ENCODE measurements at regions not wholly inside any gene's neighbourhood (a gene's known extent, or its start where the extent isn't known, plus 50 kb on each side); places are given as distances from the start of the nearest gene placed in this dataset.

DNA sequence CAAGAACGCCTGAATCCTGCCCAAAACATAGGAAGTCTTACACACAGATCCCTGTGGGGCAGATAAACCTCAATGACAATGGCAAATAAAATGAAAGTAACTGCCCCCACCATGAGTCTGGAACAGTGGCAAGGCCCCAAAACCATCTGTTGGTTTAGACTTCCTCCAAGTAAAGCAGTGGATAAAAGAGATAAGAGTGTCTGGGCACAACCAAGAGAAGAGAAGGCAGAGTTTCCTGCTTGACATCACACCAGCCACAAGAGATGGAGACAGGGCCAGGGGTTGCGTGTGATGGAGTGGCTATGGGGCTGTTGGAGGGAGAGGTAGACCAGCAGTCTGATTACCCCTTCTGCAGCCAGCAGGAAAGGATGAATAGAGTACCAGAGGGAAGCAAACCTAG, 212.1 kb upstream of the POU3F3 start:
- H3K4me3 ChIP-seq (ENCODE audit: low read length) = no peak overlapping the region
- TF ChIP-seq, protein P1, sequence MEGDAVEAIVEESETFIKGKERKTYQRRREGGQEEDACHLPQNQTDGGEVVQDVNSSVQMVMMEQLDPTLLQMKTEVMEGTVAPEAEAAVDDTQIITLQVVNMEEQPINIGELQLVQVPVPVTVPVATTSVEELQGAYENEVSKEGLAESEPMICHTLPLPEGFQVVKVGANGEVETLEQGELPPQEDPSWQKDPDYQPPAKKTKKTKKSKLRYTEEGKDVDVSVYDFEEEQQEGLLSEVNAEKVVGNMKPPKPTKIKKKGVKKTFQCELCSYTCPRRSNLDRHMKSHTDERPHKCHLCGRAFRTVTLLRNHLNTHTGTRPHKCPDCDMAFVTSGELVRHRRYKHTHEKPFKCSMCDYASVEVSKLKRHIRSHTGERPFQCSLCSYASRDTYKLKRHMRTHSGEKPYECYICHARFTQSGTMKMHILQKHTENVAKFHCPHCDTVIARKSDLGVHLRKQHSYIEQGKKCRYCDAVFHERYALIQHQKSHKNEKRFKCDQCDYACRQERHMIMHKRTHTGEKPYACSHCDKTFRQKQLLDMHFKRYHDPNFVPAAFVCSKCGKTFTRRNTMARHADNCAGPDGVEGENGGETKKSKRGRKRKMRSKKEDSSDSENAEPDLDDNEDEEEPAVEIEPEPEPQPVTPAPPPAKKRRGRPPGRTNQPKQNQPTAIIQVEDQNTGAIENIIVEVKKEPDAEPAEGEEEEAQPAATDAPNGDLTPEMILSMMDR (conservative IDR thresholded peaks at IDR 0.05; ENCODE audit: low read depth, low read length) = no peak
- no peak for DNase-seq (ENCODE audit: low read depth)

DNA sequence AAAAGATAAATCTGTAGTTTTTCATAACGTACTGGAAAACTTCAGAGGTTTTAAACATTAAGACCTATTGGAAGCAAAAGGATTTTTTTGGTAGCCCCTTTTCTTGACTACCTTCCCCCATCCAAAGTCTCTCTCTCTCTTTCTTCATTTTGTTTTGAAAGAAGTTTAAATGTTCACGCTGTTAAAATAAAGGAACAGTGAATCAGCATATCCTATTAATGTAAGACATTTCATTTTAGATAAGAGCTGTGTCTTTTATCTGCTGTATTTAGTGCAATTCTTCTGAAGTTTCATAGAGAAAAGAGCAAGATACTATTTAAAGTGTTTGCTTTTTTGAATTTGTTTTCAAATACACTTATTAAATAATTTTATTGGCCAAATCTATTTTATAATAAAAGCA, 205.5 kb upstream of the POU3F3 start:
- no peak for DNase-seq (ENCODE audit: low read depth)
- TF ChIP-seq, protein P1 (conservative IDR thresholded peaks at IDR 0.05; ENCODE audit: low read depth, low read length) = no peak
- H3K4me3 ChIP-seq (ENCODE audit: low read length) = no peak overlapping the region

GRCh38 chr2:104649866-104650265, 204.0 kb upstream of the POU3F3 start:
- no peak for DNase-seq (ENCODE audit: low read depth)
- no peak overlapping the region for H3K4me3 ChIP-seq (ENCODE audit: low read length)
- TF ChIP-seq, protein P1 (conservative IDR thresholded peaks at IDR 0.05; ENCODE audit: low read depth, low read length) = no peak

DNA sequence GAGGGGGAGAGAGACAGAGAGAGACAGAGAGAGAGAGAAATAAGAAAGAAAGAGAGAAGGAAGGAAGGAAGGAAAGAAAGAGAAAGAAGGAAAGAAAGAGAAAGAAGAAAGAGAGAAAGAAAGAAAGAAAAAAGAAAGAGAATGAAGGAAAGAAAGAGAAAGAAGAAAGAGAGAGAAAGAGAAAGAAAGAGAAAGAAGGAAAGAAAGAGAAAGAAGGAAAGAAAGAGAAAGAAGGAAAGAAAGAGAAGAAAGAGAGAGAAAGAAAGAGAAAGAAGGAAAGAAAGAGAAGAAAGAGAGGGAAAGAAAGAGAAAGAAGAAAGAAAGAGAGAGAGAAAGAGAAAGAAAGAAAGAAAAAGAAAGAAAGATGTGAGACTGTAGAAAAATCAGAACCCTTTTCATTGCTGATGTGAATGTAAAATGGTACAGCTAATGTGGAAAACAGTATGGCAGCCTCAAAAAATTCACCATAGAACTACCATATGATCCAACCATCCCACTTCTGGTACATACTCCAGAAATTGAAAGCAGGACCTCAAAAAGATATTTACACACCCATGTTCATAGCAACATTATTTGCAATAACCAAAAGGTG, 203.4 kb upstream of the POU3F3 start:
- no peak overlapping the region for H3K4me3 ChIP-seq (ENCODE audit: low read length)
- DNase-seq (ENCODE audit: low read depth) = no peak
- TF ChIP-seq, protein P1 (conservative IDR thresholded peaks at IDR 0.05; ENCODE audit: low read depth, low read length) = no peak

GRCh38 chr2:104654811-104655210, 199.1 kb upstream of the POU3F3 start:
- H3K4me3 ChIP-seq (ENCODE audit: low read length) = no peak overlapping the region
- DNase-seq (ENCODE audit: low read depth) = no peak
- TF ChIP-seq, protein P1 (conservative IDR thresholded peaks at IDR 0.05; ENCODE audit: low read depth, low read length) = no peak

GRCh38 chr2:104656571-104657163, 197.2 kb upstream of the POU3F3 start:
- H3K4me3 ChIP-seq (ENCODE audit: low read length) = no peak overlapping the region
- no peak for DNase-seq (ENCODE audit: low read depth)
- TF ChIP-seq, protein P1 (conservative IDR thresholded peaks at IDR 0.05; ENCODE audit: low read depth, low read length) = no peak

- TF ChIP-seq, protein P1 (conservative IDR thresholded peaks at IDR 0.05; ENCODE audit: low read depth, low read length) = no peak
- H3K4me3 ChIP-seq (ENCODE audit: low read length) = no peak overlapping the region
- no peak for DNase-seq (ENCODE audit: low read depth)
Observed at GRCh38 chr2:104658144-104658835, 195.6 kb upstream of the POU3F3 start.
